Fibroblast of lung (primary cell): ENCODE measurements at regions not wholly inside any gene's neighbourhood (a gene's known extent, or its start where the extent isn't known, plus 50 kb on each side); places are given as distances from the start of the nearest gene placed in this dataset.

Source experiments
- EZH2 ChIP-seq: IDR thresholded peaks from 2 replicates; pipeline ENCODE4 v1.5.1; 2012; ENCODE audit warnings: low read length, control low read depth, mild to moderate bottlenecking; ENCODE audit errors: missing control alignments
- TF ChIP-seq, protein P1 (sequence below), 2 donors: IDR thresholded peaks in 1 of 2; conservative IDR thresholded peaks in 1 of 2; 1 replicate in 1 of 2; 2 replicates in 1 of 2; pipeline ENCODE4 v1.5.1; 2011 to 2012; ENCODE audit warnings: low read length in 2 of 2, control low read depth in 1 of 2, inconsistent platforms in 1 of 2, low read depth in 1 of 2, mild to moderate bottlenecking in 1 of 2

DNA sequence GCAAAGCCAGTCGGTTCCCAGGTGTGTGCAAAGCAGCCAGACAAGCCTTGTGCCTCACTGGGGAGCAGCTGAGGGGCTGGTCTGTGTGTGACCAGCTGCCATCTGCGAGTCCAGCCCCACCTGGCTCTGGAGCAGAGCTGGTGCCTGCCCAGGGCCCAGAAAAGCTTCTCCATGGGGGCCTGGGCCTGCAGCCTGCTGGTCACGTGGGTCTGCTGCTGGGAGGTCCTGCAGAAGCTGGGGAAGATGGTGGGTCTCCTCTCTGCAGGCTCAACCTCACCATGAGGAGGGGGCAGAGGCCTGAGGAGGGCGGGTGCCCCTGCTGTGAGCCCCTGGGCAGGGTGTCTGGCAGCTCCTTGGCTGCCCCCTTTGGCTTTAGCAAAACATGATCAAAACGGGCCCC is 71.9 kb downstream of the ENGASE start:
- TF ChIP-seq, protein P1, sequence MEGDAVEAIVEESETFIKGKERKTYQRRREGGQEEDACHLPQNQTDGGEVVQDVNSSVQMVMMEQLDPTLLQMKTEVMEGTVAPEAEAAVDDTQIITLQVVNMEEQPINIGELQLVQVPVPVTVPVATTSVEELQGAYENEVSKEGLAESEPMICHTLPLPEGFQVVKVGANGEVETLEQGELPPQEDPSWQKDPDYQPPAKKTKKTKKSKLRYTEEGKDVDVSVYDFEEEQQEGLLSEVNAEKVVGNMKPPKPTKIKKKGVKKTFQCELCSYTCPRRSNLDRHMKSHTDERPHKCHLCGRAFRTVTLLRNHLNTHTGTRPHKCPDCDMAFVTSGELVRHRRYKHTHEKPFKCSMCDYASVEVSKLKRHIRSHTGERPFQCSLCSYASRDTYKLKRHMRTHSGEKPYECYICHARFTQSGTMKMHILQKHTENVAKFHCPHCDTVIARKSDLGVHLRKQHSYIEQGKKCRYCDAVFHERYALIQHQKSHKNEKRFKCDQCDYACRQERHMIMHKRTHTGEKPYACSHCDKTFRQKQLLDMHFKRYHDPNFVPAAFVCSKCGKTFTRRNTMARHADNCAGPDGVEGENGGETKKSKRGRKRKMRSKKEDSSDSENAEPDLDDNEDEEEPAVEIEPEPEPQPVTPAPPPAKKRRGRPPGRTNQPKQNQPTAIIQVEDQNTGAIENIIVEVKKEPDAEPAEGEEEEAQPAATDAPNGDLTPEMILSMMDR (conservative IDR thresholded peaks at IDR 0.05 in 1 of 2, IDR thresholded peaks at IDR 0.05 in 1 of 2; ENCODE audit: low read depth in 1 of 2, low read length in 2 of 2): no peak
- no peak for TF ChIP-seq EZH2
